Tibial artery (tissue), 4 donors: ENCODE measurements at regions not wholly inside any gene's neighbourhood (a gene's known extent, or its start where the extent isn't known, plus 50 kb on each side); places are given as distances from the start of the nearest gene placed in this dataset.

Experiments used
- DNase-seq, 2 donors: peaks; one replicate each; pipeline ENCODE4 v3.0.0-alpha.2; 2019
- H3K27ac ChIP-seq, 2 donors: fragments of 200-600 bp; sonication (generic) in 1 of 2; 1 replicate in 1 of 2; 2 replicates in 1 of 2; pipeline ENCODE4 v1.5.1; 2018 to 2019; ENCODE audit warnings: mild to moderate bottlenecking in 1 of 2
- H3K27me3 ChIP-seq, 2 donors: fragments of 200-600 bp; sonication (generic) in 1 of 2; one replicate each; pipeline versions ENCODE4 v1.5.1 to v1.6.0; 2016 to 2019
- H3K36me3 ChIP-seq, 3 donors: fragments of 200-600 bp; sonication (generic) in 2 of 3; one replicate each; pipeline ENCODE4 v1.5.1; 2016 to 2019; ENCODE audit warnings: mild to moderate bottlenecking in 2 of 3
- H3K4me1 ChIP-seq, 4 donors: fragments of 200-600 bp; sonication (generic) in 2 of 4; 1 replicate in 3 of 4; 2 replicates in 1 of 4; pipeline ENCODE4 v1.5.1; 2016 to 2019
- H3K4me3 ChIP-seq, 2 donors: fragments of 200-600 bp; sonication (generic) in 1 of 2; 1 replicate in 1 of 2; 2 replicates in 1 of 2; pipeline ENCODE4 v1.5.1; 2018 to 2019; ENCODE audit warnings: mild to moderate bottlenecking in 2 of 2
- H3K9me3 ChIP-seq, 3 donors: fragments of 200-600 bp; sonication (generic) in 1 of 3; one replicate each; pipeline ENCODE4 v1.5.1; 2016 to 2019
- intact Hi-C: fragments of 100-400 bp; cut with DNase I; formaldehyde crosslinking; loops from one replicate; pipeline ENCODE4 v1.15.0; 2023; ENCODE audit warnings: low total_unique reads
- TF ChIP-seq, protein P1 (sequence below), 2 experiments: fragments of 200-600 bp in 1 of 2; fragments of 450-650 bp in 1 of 2; IDR thresholded peaks; one replicate each; pipeline ENCODE4 v1.5.1; 2017 to 2019; ENCODE audit warnings: antibody characterized with exemption in 2 of 2, mild to moderate bottlenecking in 1 of 2, moderate library complexity in 1 of 2

DNA sequence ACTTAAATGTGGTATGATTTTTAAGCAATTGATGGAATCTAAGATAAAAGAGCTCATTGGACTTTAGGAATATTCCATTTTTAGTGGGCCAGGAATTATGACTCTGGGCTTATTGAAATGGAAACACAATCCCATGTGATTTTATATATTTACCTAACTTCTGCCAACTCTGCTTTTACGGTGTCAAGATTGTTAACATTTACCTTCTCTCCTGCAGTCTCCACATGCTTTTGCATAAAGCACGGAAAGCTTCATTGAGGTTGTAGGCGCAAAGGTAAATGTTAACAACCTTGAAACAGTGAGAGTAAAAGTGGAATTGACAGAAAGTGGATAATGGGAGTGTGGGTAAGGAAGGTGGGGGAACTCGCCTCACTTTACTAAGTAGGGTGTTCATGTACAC is 468.1 kb downstream of the PMP22 start:
- intact Hi-C loops: no loop called here

DNA sequence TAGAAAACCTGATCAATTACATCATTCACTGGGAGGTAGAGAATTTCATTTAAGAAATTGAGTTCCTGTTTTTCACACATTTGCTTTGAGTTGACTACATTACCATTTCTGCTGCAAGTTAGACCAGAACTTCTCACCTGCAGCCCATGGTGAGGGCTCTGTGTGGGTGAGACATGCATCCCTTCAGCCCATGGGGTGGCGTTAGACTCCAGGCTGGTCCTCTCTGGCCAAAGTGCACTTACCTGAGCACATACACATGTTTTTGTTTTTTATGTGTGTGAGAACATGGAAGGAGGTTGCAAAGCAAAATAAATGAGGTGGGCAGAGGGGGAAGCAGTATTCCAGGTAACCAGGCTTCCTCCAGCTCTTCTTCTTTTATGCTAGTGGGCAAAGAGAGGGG is 470.2 kb downstream of the PMP22 start:
- Histone ChIP-seq H3K9me3 (no peaks in the 10 kb centered on the region), H3K36me3 (no peaks in the 10 kb centered on the region), H3K4me3 (no peak overlapping the region), H3K4me1 (no peaks in the 10 kb centered on the region), H3K27me3 (no peaks in the 10 kb centered on the region), H3K27ac (no peak overlapping the region)
- TF ChIP-seq, protein P1, sequence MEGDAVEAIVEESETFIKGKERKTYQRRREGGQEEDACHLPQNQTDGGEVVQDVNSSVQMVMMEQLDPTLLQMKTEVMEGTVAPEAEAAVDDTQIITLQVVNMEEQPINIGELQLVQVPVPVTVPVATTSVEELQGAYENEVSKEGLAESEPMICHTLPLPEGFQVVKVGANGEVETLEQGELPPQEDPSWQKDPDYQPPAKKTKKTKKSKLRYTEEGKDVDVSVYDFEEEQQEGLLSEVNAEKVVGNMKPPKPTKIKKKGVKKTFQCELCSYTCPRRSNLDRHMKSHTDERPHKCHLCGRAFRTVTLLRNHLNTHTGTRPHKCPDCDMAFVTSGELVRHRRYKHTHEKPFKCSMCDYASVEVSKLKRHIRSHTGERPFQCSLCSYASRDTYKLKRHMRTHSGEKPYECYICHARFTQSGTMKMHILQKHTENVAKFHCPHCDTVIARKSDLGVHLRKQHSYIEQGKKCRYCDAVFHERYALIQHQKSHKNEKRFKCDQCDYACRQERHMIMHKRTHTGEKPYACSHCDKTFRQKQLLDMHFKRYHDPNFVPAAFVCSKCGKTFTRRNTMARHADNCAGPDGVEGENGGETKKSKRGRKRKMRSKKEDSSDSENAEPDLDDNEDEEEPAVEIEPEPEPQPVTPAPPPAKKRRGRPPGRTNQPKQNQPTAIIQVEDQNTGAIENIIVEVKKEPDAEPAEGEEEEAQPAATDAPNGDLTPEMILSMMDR (IDR thresholded peaks at IDR 0.05): no peak
- intact Hi-C loops: no loop called here
- DNase-seq: no peak

More for the DNA sequence above, 468.1 kb downstream of the PMP22 start:
- TF ChIP-seq, protein P1 (IDR thresholded peaks at IDR 0.05): no peak
- no peak for DNase-seq
- no peaks in the 10 kb centered on the region for H3K4me1 ChIP-seq
- no peak overlapping the region for H3K4me3 ChIP-seq
- H3K36me3 ChIP-seq: no peaks in the 10 kb centered on the region
- H3K9me3 ChIP-seq: no peaks in the 10 kb centered on the region
- H3K27me3 ChIP-seq: no peaks in the 10 kb centered on the region
- no peak overlapping the region for H3K27ac ChIP-seq

DNA sequence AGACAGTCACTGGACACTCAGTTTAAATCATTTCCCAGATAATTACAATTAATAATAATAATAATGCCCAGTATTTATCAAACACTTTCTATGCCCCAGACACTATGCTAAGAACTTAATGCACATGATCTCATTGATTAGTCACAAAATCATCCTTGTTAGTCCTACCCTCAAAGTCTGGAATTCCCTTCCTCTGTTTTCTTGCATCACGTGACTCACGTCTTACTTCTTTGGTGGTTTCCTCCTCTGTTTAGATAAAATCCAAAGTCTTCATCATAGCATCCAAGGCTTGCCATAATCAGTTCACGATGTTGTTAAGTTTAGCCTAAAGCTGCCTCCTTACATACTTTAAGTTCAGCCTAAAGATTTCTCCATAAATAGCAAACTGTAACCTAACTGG is 471.9 kb downstream of the PMP22 start:
- H3K4me3 ChIP-seq: no peak overlapping the region
- no peaks in the 10 kb centered on the region for H3K36me3 ChIP-seq
- H3K27ac ChIP-seq: no peak overlapping the region
- H3K27me3 ChIP-seq: no peaks in the 10 kb centered on the region
- no peak for DNase-seq
- intact Hi-C loops: no loop called here
- H3K4me1 ChIP-seq: no peaks in the 10 kb centered on the region
- H3K9me3 ChIP-seq: no peaks in the 10 kb centered on the region
- TF ChIP-seq, protein P1 (IDR thresholded peaks at IDR 0.05): no peak

DNA sequence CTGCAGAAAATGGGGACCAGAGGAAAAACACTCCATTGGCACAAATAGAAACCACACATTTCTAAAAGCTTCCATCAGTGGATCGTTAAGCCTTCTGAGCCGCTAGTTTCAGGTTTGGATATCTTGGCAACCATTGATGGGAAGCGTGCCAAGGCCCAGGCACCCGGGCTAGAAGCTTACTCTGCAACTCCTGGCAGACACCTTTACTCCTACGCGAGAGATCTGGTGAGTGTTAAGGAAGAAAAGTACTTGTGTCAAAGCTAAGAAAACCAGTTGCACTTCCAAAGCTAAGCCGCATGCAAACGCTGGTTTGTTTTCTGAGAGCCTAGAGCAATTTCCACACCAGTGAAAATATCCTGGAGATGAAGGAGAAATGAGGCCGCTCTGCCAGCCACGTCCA is 472.4 kb downstream of the PMP22 start:
- no peaks in the 10 kb centered on the region for H3K36me3 ChIP-seq
- H3K4me1 ChIP-seq: no peaks in the 10 kb centered on the region
- H3K27ac ChIP-seq: no peak overlapping the region
- TF ChIP-seq, protein P1 (IDR thresholded peaks at IDR 0.05): no peak
- H3K9me3 ChIP-seq: no peaks in the 10 kb centered on the region
- no peak for DNase-seq
- H3K4me3 ChIP-seq: no peak overlapping the region
- intact Hi-C loops: no loop called here
- no peaks in the 10 kb centered on the region for H3K27me3 ChIP-seq

DNA sequence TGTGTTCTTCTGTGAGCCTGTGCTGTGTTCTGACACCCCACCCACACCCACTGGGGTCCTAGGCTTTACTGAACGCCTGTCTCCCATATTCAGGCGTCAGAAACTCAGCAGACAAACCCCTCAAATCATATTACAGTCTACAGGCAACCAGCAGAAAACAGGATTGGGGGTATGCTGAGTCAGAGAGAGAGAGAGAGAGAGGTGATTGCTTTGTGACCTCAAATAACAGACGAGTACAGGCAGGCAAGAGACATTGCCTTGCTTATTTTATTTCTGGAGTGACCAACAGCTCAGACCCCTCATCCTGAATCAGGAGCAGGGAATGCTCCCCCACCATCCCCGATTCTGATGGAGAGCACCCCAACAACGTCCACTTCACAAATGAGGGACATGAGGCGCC is 473.9 kb downstream of the PMP22 start:
- TF ChIP-seq, protein P1 (IDR thresholded peaks at IDR 0.05): no peak
- intact Hi-C loops: no loop called here
- Histone ChIP-seq H3K36me3 (no peaks in the 10 kb centered on the region), H3K27ac (no peak overlapping the region), H3K4me3 (no peak overlapping the region), H3K27me3 (no peaks in the 10 kb centered on the region), H3K4me1 (no peaks in the 10 kb centered on the region), H3K9me3 (no peaks in the 10 kb centered on the region)
- DNase-seq: no peak

DNA sequence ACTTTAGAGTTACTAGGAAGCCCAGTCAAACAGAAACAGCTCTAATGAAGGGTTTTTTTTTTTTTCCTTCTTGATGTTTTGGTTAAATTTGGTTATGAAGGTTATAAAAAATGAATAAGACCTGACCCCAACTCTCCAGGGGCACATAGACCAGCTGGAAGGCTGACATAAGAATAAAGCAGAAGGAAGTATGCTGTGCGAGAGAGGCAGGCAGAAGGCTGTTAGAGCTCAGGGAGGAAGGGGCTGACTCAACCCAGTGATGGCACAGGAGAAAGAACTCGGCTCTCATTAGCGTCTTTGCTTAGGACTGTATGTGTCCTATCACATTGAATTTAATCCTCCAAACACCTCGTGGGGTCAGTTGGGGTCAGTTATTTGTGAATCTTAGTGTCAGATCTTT is 474.6 kb downstream of the PMP22 start:
- no peak for DNase-seq
- Histone ChIP-seq H3K36me3 (no peaks in the 10 kb centered on the region), H3K27ac (no peak overlapping the region), H3K9me3 (no peaks in the 10 kb centered on the region), H3K27me3 (no peaks in the 10 kb centered on the region), H3K4me3 (no peak overlapping the region), H3K4me1 (no peaks in the 10 kb centered on the region)
- intact Hi-C loops: no loop called here
- TF ChIP-seq, protein P1 (IDR thresholded peaks at IDR 0.05): no peak
